ENCODE measurements at regions not wholly inside any gene's neighbourhood (a gene's known extent, or its start where the extent isn't known, plus 50 kb on each side); places are given as distances from the start of the nearest gene placed in this dataset.

DNA sequence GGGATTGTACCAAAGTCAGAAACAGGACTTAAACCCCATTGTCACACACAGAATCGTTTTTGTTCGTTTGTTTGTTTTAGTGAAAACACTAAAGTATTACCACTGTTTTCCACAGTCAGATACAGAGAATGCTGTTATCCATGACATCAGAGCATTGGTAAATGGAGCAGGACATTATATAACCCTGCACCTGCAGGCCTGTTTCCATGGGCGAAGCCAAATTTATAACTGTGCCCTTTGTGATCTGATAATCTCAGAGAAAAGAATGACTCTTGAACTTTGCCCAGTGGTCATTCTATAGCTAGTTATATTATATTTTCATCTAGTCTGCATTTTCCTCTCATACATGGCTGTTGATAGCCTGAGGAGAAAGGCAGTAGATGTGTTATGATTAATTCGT, 217.6 kb downstream of the TMEM182 start:
- Histone ChIP-seq H3K27ac (no peak overlapping the region), H3K9me3 (no peaks in the 10 kb centered on the region), H3K36me3 (no peaks in the 10 kb centered on the region), H3K4me1 (peaks cover 0 to 5% (median 0%) of the 10 kb centered on the region in 4 donors), H3K27me3 (no peaks in the 10 kb centered on the region), H3K4me3 (no peak overlapping the region)
- intact Hi-C loops (cut with DNase I; ENCODE audit: low total_unique reads): no loop called here
- 42 to 52% methylated on average over 4 of the region's 4 CpGs for WGBS, 2 donors (ENCODE audit: low coverage in 1 of 2)
- in situ Hi-C loops (cut with MboI; ENCODE audit: low pct_ligation_motif_present in 1 of 4, low pct_unique_long_range_greater_than_20kb in 1 of 4, low sequenced_read_pairs in 3 of 4): no loop called here
- TF ChIP-seq POLR2AphosphoS5 (IDR thresholded peaks at IDR 0.05) (no peak), POLR2A (IDR thresholded peaks at IDR 0.05) (no peak), EP300 (IDR thresholded peaks at IDR 0.05; ENCODE audit: low read depth) (no peak)
- TF ChIP-seq, protein P1, sequence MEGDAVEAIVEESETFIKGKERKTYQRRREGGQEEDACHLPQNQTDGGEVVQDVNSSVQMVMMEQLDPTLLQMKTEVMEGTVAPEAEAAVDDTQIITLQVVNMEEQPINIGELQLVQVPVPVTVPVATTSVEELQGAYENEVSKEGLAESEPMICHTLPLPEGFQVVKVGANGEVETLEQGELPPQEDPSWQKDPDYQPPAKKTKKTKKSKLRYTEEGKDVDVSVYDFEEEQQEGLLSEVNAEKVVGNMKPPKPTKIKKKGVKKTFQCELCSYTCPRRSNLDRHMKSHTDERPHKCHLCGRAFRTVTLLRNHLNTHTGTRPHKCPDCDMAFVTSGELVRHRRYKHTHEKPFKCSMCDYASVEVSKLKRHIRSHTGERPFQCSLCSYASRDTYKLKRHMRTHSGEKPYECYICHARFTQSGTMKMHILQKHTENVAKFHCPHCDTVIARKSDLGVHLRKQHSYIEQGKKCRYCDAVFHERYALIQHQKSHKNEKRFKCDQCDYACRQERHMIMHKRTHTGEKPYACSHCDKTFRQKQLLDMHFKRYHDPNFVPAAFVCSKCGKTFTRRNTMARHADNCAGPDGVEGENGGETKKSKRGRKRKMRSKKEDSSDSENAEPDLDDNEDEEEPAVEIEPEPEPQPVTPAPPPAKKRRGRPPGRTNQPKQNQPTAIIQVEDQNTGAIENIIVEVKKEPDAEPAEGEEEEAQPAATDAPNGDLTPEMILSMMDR (IDR thresholded peaks at IDR 0.05): no peak
- no peak for DNase-seq

DNA sequence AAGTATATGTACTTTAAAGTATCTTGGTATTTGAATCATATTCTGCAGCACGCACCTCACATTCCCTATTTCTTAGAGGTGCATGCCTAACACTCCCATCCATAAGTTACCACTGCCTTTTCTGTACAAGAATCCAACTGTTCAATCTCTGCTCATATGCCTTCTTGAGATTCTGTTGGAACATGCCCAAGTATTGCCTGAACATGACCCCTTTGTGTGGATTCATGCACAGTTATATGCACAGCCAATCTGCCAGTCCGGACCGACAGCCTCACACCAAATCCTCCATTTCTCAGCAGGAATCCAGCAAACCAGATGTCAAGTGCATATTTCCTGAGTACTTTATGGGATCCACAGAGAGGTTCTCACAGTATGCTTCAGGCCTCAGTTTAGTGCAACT, 222.0 kb downstream of the TMEM182 start:
- intact Hi-C loops (cut with DNase I; ENCODE audit: low total_unique reads) (no loop called here), in situ Hi-C loops (cut with MboI; ENCODE audit: low pct_ligation_motif_present in 1 of 4, low pct_unique_long_range_greater_than_20kb in 1 of 4, low sequenced_read_pairs in 3 of 4) (no loop called here)
- TF ChIP-seq EP300 (IDR thresholded peaks at IDR 0.05; ENCODE audit: low read depth) (no peak), POLR2A (IDR thresholded peaks at IDR 0.05) (no peak), POLR2AphosphoS5 (IDR thresholded peaks at IDR 0.05) (no peak)
- TF ChIP-seq, protein P1 (IDR thresholded peaks at IDR 0.05): no peak
- no peaks in the 10 kb centered on the region for H3K36me3 ChIP-seq
- DNase-seq: no peak
- no peaks in the 10 kb centered on the region for H3K9me3 ChIP-seq
- H3K27me3 ChIP-seq: no peaks in the 10 kb centered on the region
- WGBS, 2 donors (ENCODE audit: low coverage in 1 of 2): 86% methylated on average over 3 of the region's 3 CpGs
- peaks cover 0 to 4% (median 0%) of the 10 kb centered on the region in 4 donors for H3K4me1 ChIP-seq
- H3K4me3 ChIP-seq: no peak overlapping the region
- H3K27ac ChIP-seq: no peak overlapping the region

DNA sequence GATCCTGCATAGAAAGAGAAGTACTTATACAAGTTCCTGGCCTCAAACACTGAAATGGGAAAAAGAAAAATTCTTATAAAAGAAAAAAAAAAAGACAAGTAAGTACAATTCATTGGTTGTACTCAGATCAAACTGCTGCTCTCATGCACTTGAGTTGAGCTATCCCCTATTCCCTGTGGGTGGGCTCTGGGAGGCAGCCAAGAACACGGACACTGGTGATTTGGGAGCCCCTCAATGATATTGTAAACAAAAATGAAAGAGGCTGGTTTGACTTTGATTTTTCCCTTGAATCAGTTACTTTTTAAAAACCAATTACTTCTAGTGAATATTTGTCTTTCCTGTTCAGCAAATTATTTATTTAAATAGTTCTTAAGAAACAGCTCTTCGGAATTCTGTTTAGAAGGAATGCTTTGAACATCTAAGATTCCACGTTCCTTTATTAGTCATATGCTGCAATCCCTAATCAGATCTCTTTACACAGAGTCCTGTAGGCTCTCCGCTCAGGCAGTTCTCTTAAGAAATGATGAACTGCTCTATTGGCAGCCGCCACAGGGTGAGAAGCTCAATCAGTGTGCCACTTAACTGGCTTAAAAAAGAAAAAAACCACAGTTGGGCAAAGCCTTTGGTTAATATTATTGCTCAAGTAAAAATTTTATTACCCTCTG, 225.1 kb downstream of the TMEM182 start:
- H3K4me3 ChIP-seq: no peak overlapping the region
- in situ Hi-C loops (cut with MboI; ENCODE audit: low pct_ligation_motif_present in 1 of 4, low pct_unique_long_range_greater_than_20kb in 1 of 4, low sequenced_read_pairs in 3 of 4) (no loop called here), intact Hi-C loops (cut with DNase I; ENCODE audit: low total_unique reads) (no loop called here)
- no peaks in the 10 kb centered on the region for H3K9me3 ChIP-seq
- TF ChIP-seq POLR2AphosphoS5 (IDR thresholded peaks at IDR 0.05): no peak
- TF ChIP-seq EP300 (IDR thresholded peaks at IDR 0.05; ENCODE audit: low read depth): no peak
- TF ChIP-seq, protein P1 (IDR thresholded peaks at IDR 0.05): no peak
- no peak for TF ChIP-seq POLR2A (IDR thresholded peaks at IDR 0.05)
- DNase-seq: no peak
- WGBS, 2 donors (ENCODE audit: low coverage in 1 of 2): 60 to 69% methylated on average over 2 to 5 of the region's 5 CpGs
- no peaks in the 10 kb centered on the region for H3K27me3 ChIP-seq
- no peaks in the 10 kb centered on the region for H3K4me1 ChIP-seq
- no peak overlapping the region for H3K27ac ChIP-seq
- H3K36me3 ChIP-seq: no peaks in the 10 kb centered on the region

DNA sequence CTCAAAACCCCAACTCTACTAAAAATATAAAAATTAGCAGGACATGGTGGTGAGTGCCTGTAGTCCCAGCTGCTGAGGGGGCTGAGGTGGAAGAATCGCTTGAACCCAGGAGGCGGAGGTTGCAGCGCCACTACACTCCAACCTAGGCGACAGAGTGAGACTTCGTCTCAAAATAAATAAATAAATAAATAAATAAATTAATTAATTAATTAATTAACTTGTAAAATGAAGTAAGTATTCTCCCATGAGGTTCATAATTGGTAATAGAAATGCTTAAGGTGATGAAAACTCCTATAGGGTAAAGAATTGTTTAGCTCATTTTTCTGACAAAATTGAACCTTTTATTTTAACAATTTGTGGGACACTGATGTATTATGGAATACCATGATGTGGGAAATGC, 230.8 kb downstream of the TMEM182 start:
- H3K27ac ChIP-seq: no peak overlapping the region
- in situ Hi-C loops (cut with MboI; ENCODE audit: low pct_ligation_motif_present in 1 of 4, low pct_unique_long_range_greater_than_20kb in 1 of 4, low sequenced_read_pairs in 3 of 4): no loop called here
- no peak overlapping the region for H3K4me3 ChIP-seq
- no peak for TF ChIP-seq POLR2AphosphoS5 (IDR thresholded peaks at IDR 0.05)
- no peak for TF ChIP-seq POLR2A (IDR thresholded peaks at IDR 0.05)
- no peak for TF ChIP-seq EP300 (IDR thresholded peaks at IDR 0.05; ENCODE audit: low read depth)
- TF ChIP-seq, protein P1 (IDR thresholded peaks at IDR 0.05): no peak
- H3K9me3 ChIP-seq: no peaks in the 10 kb centered on the region
- intact Hi-C loops (cut with DNase I; ENCODE audit: low total_unique reads): no loop called here
- no peaks in the 10 kb centered on the region for H3K36me3 ChIP-seq
- H3K4me1 ChIP-seq: no peaks in the 10 kb centered on the region
- WGBS, 2 donors (ENCODE audit: low coverage in 1 of 2): 95% methylated on average over 5 of the region's 5 CpGs; no CpG with 5 or more reads in 1 of the 2 donors
- no peak for DNase-seq
- no peaks in the 10 kb centered on the region for H3K27me3 ChIP-seq

All from transverse colon (tissue), 4 donors.